Lung (tissue), 11 donors: ENCODE measurements at regions not wholly inside any gene's neighbourhood (a gene's known extent, or its start where the extent isn't known, plus 50 kb on each side); places are given as distances from the start of the nearest gene placed in this dataset.

Experiments used
- ATAC-seq: fragments of 200-7000 bp; cut with Tn5 transposase; one replicate; pipeline ENCODE4 v1.9.1; 2020; ENCODE audit warnings: moderate number of reproducible peaks; ENCODE audit not compliant: insufficient read depth, low FRiP score
- DNase-seq, 3 donors: peaks; one replicate each; pipeline ENCODE4 v3.0.0-alpha.2; 2013 to 2017
- H3K27ac ChIP-seq, 2 donors: one replicate each; pipeline ENCODE4 v1.5.1; 2013; ENCODE audit warnings: mild to moderate bottlenecking in 2 of 2, moderate library complexity in 2 of 2, control low read depth in 1 of 2, inconsistent platforms in 1 of 2, low read depth in 1 of 2, low read length in 1 of 2
- H3K27me3 ChIP-seq, 3 donors: one replicate each; pipeline ENCODE4 v1.5.1; 2013; ENCODE audit warnings: low read length in 2 of 3; ENCODE audit not compliant: control insufficient read depth in 3 of 3, insufficient read depth in 3 of 3
- H3K36me3 ChIP-seq, 4 donors: one replicate each; pipeline ENCODE4 v1.5.1; 2013; ENCODE audit warnings: low read length in 4 of 4, mild to moderate bottlenecking in 1 of 4, moderate library complexity in 1 of 4; ENCODE audit not compliant: control insufficient read depth in 4 of 4, insufficient read depth in 4 of 4
- H3K4me1 ChIP-seq, 5 donors: one replicate each; pipeline ENCODE4 v1.5.1; 2013; ENCODE audit warnings: low read length in 5 of 5, mild to moderate bottlenecking in 2 of 5, moderate library complexity in 1 of 5; ENCODE audit not compliant: control insufficient read depth in 5 of 5, insufficient read depth in 5 of 5
- H3K4me3 ChIP-seq: one replicate; pipeline ENCODE4 v1.5.1; 2013; ENCODE audit warnings: mild to moderate bottlenecking, control low read depth, moderate library complexity
- H3K9ac ChIP-seq, 2 donors: one replicate each; pipeline ENCODE4 v1.5.1; 2013; ENCODE audit warnings: low read length in 2 of 2, control low read depth in 1 of 2; ENCODE audit not compliant: insufficient read depth in 1 of 2
- H3K9me3 ChIP-seq, 4 donors: one replicate each; pipeline ENCODE4 v1.5.1; 2013; ENCODE audit warnings: low read length in 3 of 4, mild to moderate bottlenecking in 1 of 4, moderate library complexity in 1 of 4; ENCODE audit not compliant: control insufficient read depth in 4 of 4, insufficient read depth in 3 of 4
- WGBS, 2 donors: extraction: QIAGEN DNeasy Blood & Tissue Kit; methylation state at CpG; one replicate each; pipeline ENCODE4 v1.1.7; 2013; 5-methylcytosine and 5-hydroxymethylcytosine counted together
- TF ChIP-seq, protein P1 (sequence below): IDR thresholded peaks from 2 replicates; pipeline ENCODE4 v1.5.1; 2012; ENCODE audit warnings: mild to moderate bottlenecking; ENCODE audit errors: control extremely low read depth, extremely low read depth
- donor health status: control.
- donor health status: control.
- donor health status: Bipolar disorder and iron deficiency.
- donor health status: healthy.
- donor health status: DM: yes; HTN: yes; CAD: no.

DNA sequence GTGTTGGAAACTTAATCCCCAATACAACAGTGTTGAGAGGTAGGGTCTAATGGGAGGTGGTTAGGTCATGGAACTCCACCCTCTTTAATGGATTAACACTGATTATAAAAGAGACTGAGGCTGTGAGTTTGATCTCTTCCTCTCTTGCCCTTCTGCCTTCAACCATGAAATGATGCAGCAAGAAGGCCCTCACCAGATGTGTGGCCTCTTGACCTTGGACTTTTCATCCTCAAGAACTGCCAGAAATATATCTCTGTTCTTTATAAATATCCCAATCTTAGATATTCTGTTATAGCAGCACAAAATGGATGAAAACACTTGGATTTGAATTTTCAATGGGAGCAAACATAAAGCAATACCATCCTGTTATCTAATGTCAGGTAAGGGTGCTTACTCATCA lies 67.6 kb downstream of the NMUR2 start:
- no peaks in the 10 kb centered on the region for H3K27me3 ChIP-seq
- DNase-seq, result no peak
- H3K4me3 ChIP-seq, result no peak overlapping the region
- no peaks in the 10 kb centered on the region for H3K36me3 ChIP-seq
- no peak overlapping the region for H3K27ac ChIP-seq
- TF ChIP-seq, protein P1, sequence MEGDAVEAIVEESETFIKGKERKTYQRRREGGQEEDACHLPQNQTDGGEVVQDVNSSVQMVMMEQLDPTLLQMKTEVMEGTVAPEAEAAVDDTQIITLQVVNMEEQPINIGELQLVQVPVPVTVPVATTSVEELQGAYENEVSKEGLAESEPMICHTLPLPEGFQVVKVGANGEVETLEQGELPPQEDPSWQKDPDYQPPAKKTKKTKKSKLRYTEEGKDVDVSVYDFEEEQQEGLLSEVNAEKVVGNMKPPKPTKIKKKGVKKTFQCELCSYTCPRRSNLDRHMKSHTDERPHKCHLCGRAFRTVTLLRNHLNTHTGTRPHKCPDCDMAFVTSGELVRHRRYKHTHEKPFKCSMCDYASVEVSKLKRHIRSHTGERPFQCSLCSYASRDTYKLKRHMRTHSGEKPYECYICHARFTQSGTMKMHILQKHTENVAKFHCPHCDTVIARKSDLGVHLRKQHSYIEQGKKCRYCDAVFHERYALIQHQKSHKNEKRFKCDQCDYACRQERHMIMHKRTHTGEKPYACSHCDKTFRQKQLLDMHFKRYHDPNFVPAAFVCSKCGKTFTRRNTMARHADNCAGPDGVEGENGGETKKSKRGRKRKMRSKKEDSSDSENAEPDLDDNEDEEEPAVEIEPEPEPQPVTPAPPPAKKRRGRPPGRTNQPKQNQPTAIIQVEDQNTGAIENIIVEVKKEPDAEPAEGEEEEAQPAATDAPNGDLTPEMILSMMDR, result no peak
- ATAC-seq, result no peak
- H3K4me1 ChIP-seq, result peaks cover 0 to 2% (median 0%) of the 10 kb centered on the region in 5 donors
- no peak overlapping the region for H3K9ac ChIP-seq
- no peaks in the 10 kb centered on the region for H3K9me3 ChIP-seq

DNA sequence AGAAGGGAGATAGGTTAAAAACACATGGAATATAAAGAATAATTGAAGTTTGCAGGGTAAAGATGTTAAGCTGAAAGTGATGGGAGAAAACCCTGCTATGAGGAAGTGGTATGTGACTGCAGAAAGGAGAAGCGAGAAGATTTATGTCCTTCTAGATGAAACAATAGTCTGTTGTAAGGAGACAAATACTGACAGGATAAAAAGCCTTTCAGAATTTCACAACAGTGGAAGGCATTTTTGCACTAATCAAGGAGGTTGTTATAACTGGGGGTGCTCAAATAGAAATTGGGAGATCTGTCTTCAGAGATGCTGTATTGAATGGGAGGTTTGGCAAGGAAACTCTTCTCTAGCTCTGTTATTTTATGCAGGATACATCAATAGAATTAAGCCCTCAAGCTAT lies 69.6 kb downstream of the NMUR2 start:
- no peak for ATAC-seq
- no peak for DNase-seq
- 31 to 57% methylated on average over 1 of the region's 1 CpG for WGBS, 2 donors
- TF ChIP-seq, protein P1, result no peak
- no peaks in the 10 kb centered on the region for H3K9me3 ChIP-seq
- H3K27me3 ChIP-seq, result no peaks in the 10 kb centered on the region
- no peaks in the 10 kb centered on the region for H3K36me3 ChIP-seq
- no peak overlapping the region for H3K27ac ChIP-seq
- no peak overlapping the region for H3K9ac ChIP-seq
- H3K4me3 ChIP-seq, result no peak overlapping the region
- H3K4me1 ChIP-seq, result peaks cover 0 to 2% (median 0%) of the 10 kb centered on the region in 5 donors

DNA sequence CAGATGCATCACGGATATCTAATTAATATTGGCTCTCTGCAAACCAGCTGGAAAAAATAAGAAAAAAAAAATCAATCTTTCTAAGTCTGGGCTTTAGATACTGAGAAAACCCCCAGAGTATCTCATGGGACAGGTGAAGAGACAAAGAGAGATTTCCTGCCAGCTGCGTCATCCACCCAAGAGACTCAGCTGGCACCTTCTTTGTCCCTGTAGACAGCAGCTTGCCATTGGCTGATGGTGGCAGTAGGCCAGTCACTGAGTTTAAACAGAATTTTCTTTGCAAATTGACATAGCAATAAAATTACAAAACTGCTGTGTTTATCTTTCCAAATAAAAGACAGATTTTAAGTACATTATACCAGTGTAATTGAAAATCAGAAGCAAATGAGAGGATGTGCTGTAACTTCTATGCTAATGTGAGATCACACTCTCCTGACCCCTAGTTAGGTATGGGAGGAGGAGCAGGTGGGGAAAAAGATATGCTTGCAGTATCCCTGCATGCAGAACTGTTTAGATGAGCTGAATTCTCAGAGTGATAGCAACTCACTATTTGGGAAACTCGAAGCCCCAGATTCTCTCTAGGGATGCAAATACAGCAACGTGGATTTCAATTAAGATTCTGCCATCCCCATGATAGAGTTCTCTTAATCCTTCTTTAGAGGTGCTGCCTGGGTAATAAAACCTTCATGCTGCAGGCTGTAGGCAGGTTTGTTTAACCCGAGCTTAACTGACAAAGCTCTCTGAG lies 72.2 kb downstream of the NMUR2 start:
- 71 to 75% methylated on average over 5 of the region's 5 CpGs for WGBS, 2 donors
- TF ChIP-seq, protein P1, result no peak
- DNase-seq (no peak), ATAC-seq (no peak)
- Histone ChIP-seq H3K4me1 (no peaks in the 10 kb centered on the region), H3K36me3 (no peaks in the 10 kb centered on the region), H3K27ac (no peak overlapping the region), H3K4me3 (no peak overlapping the region), H3K27me3 (no peaks in the 10 kb centered on the region), H3K9me3 (no peaks in the 10 kb centered on the region), H3K9ac (no peak overlapping the region)

DNA sequence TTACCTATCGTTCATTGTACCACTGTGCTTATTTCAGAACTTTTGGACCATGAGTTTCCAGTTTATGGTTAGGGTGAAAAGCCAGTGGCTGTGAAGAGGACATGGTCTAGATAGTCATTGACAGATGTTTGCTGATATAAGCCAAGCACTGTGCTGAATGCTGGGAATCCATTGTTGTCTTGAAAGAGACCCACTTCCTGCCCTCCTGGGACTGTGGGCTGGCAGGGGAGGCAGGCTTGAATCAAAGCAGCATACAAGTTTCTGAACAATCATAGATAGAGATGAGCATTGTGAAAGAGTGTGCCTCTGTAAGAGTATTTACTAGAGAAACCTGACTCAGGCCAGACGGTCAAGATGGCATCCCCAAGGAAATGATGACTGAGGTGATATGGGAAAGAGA lies 73.4 kb downstream of the NMUR2 start:
- no peaks in the 10 kb centered on the region for H3K27me3 ChIP-seq
- ATAC-seq (no peak), DNase-seq (no peak)
- H3K27ac ChIP-seq, result no peak overlapping the region
- no peak overlapping the region for H3K9ac ChIP-seq
- no peaks in the 10 kb centered on the region for H3K9me3 ChIP-seq
- WGBS, 2 donors, result 42 to 62% methylated on average over 2 of the region's 2 CpGs
- no peak overlapping the region for H3K4me3 ChIP-seq
- H3K4me1 ChIP-seq, result no peaks in the 10 kb centered on the region
- H3K36me3 ChIP-seq, result no peaks in the 10 kb centered on the region
- TF ChIP-seq, protein P1, result no peak
